Stimulated activated CD4-positive, alpha-beta T cell treated with anti-CD3 and anti-CD28 coated beads, Interleukin-2, amount 100 ng/mL, for 24 hours (primary cell): ENCODE measurements at regions not wholly inside any gene's neighbourhood (a gene's known extent, or its start where the extent isn't known, plus 50 kb on each side); places are given as distances from the start of the nearest gene placed in this dataset.

Experiments used
- DNase-seq, 2 donors: peaks; one replicate each; pipeline ENCODE4 v3.0.0-alpha.2; 2020

DNA sequence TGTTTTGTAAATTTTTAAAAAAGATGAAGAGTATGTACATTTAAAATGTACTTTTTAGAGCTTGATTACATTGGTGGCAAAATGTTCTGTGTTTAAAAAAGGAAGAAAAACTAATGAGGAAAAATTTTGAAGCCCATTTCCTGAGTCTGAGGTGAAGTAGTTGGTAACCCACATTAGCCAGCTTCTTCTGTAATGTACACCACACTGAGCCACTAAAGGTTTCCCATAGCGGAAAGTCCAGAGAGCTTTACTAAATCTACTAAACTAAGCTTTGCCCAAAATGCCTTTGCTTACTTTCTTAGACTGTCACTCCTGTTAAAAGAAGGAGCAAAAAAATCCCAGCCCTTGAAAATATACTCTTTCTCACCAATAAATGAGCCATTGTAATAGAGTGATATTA is 804.8 kb upstream of the ZEB2 start:
- no peak for DNase-seq

DNA sequence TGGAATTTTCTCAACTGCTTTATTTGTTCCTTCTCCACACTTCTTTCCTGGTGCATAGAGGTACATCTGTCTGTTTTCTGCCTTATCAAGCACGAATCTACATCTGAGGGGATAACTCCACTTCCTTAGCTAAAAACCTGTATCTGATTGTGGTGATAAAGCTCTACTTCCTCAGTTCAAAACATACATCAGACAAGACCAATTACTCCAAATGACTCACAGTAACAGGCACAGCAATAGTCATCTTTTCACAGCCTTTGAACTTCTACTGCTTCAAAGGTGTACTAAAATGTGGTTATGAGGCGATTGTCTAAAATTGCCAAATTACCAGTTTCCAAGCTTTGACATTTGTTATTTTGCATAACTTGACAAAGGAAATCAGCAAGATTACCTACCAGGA is 803.6 kb upstream of the ZEB2 start:
- DNase-seq = no peak

DNA sequence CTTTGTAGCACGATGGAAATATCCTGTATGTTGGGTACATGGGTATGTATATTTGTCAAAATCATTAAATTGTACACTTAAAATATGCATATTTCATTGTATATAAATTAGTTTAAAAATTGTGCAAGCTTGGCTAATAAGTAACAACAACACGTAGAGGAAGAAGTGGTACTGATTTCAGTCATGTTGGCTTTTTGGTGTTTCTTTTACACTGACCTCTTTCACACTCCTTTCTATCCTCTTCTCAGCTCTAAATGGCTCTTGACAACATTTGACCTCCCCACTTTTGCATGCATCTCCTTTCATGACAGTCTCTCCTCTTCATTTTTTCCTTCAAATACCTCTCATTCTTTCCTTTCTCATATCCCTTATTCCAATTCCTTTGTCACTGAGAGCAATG is 801.4 kb upstream of the ZEB2 start:
- DNase-seq = no peak

DNA sequence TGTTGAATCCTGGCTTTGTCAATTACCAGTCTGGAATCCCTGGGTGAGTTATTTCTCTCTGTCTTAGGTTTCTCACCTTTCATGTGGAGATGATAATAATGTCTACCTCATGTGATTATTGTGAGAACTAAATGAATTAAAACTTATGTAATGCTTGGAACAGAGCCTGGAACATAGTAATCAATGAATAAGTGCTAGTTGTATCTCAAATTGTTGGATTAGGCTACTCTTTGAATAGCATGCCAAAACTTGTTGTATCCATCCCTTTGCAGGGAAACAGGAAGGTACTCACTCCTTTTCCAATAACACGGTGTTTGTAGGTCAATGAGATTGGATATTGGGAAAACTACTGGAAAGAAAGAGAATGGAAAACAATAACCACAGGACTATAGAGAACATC is 796.6 kb upstream of the ZEB2 start:
- DNase-seq = no peak

DNA sequence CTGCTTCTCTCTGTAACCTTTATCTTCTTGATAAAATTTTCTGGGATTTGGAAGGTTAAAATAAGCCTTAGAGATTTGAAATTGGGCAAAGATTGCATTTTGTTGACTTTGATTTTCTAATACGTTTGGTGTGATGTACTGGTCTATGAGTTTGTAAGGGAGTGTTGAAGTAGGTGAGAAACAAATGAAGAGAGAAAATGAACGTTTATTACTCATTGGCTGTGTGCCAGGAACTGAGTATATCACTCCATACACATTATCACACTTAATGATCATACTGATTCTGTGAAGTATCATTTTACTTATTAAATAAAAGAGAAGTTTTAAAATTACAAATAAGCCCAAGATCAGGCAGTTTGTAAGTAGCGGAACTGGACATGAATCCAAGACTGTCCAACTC is 795.1 kb upstream of the ZEB2 start:
- DNase-seq = no peak

DNA sequence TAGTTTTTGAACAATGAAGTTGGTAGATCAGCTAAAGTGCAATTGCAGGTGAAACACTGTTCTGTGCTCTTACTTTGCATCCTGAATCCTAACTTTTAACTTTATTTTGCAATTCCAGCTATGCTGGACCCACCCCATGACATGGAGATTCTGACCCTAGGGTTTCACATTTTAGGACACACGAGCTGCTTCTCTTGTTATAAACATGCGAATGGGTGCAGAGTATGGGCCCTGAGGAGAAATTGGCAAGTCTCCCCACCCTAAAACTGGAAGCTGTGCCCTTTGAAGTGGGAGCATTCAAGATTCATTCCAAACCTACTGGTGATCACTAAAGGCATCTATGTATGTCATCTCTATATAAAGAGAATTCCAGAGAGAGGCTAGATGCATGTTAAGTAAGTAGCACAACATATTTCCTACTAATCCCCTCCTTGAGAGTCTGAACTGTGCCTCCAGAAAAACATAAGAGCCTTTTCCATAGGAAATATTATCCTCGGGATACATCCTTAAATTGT is 794.3 kb upstream of the ZEB2 start:
- no peak for DNase-seq

DNA sequence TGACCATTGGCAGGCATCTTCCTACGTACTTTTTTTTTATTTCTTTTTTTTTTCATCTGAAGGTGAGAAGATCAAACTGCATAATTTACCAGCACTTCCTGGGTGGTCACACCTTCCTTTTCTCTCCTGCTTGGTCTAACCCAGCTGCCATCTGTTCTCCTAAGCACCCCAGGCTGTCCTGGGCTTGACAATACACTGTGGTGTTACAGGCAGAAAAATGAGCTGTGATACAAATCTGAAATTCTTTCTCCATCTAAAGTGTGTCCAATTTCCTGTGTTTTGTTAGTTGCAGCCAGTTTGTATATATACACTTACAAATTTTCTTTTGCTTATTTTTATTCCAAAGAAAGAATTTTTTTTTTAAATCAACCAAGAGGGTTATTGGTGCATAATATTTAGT is 786.0 kb upstream of the ZEB2 start:
- DNase-seq = no peak

DNA sequence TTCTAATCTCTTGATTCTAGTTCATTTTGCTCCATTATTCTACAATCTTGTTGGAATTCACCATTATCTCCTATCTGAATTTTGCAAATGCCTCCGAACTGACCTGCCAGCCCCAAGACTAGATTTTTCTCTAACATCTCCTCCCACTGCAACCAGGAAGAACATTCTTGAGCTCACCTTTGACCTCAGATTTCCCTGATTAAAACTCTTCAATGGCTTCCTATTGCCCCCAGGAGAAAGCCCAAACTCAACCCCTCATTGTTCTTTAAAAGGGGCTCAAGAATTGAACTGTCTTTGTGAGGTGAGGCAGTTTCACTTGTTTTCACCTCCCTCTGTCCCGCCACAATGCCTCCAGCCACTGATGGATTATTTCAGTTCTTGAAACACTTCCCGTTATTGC is 784.6 kb upstream of the ZEB2 start:
- no peak for DNase-seq

DNA sequence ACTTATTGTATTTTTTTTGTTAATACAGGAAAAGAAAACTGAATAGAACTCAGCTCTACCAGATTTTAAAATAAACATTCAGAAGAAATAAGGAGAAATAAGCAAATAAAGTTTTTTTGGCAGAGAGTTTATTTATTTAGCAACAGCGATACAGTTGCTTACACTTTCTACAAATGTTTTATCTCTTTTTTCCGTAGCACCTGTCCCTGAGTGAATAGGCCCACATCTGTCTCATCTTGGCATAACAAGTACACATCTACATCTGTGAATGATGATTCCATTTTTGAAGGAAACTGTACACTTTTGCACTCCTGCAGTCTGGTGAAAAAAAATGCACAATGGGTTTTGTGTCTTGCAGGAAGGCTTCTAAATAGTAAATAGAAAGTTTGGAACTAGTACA is 783.6 kb upstream of the ZEB2 start:
- DNase-seq = no peak

DNA sequence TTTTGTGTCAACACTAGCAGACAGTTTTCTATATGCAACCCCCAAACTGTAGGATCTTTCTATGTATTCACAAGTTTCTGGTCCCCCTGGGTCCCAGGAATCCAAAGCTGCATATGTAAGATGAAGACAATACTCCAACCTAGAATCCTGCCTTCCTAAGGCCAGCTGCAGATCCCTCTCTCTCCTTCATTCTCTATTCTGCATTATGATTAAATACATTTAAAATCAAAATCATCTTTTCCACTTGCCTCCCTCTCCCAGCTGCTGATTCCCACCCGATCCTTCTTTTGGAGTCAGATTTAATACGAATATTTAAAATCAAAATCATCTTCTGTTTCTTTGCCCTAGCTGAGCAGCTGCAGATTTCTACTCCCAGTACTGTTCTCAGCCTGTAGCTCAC is 783.0 kb upstream of the ZEB2 start:
- DNase-seq = no peak

DNA sequence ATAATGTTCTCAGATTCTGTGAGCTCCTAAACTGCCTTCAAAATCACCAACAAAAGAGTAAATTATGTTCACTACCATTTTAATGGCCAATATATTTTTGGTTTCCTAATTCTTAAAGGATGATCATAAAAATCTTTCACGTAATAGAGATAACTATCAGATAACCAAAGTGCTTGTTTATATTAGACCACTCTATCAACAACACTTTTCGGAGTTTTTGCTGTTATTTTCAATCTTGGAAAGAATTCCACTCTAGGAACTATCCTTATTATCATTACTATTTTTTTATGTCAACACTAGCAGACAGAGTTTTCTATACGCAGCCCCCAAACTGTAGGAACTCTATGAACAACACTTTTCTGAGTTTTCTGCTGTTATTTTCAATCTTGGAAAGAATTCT is 782.5 kb upstream of the ZEB2 start:
- DNase-seq = no peak

DNA sequence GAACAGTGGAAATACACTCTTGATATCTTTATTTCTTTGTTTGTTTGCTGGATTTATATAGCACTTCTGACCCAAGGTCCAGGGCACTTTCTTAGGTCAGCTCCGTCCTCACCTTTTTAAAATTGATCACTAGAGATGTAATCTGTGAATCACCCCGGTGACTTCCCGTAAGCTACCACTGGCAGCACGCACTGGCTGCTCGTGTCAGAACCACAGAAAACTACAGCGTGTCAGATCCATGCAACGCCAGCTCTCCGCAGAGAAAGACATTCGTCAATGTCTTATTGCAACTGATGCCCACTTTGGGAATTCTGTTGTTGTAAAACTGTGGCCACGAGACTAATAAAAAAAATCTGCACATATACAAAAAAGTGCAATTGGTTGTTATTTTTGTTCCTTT is 779.4 kb upstream of the ZEB2 start:
- no peak for DNase-seq

DNA sequence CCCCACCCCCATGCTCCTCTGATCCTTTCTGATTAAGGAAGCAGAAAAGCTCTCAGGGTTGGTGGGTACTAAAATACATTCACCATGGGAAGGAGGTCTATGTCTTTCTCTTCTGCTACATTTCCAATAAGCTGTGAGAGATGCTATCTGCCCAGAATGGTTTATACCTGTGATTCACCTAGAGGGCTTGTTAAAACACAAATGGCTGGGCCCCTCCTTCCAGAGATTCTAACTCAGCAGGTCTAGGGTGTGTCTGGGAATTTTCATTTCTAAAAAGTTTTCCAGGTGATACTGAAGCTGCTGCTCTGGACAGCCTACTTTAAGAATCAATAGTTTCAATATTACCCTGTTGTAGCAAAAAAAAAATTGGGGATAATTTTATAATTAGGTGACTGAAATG is 772.2 kb upstream of the ZEB2 start:
- DNase-seq = no peak

DNA sequence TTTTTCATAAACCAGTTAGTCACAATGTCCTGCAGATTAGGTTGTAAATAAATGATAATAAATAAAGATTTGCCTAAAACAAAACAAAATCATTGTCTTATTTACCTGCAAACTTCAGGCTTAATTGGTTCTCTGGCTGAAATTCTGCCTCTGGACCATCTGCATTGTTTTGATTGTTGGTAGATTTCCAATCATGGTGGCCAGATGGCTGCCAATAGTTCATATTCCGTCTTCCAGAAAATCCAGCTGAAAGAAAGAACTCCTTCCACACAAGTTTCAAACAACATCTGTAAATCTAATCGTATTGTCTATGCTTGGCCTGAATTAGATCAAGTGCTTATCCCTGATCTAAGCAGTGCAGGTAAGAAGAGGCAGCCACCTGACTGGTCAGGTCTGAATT is 771.1 kb upstream of the ZEB2 start:
- DNase-seq = no peak

DNA sequence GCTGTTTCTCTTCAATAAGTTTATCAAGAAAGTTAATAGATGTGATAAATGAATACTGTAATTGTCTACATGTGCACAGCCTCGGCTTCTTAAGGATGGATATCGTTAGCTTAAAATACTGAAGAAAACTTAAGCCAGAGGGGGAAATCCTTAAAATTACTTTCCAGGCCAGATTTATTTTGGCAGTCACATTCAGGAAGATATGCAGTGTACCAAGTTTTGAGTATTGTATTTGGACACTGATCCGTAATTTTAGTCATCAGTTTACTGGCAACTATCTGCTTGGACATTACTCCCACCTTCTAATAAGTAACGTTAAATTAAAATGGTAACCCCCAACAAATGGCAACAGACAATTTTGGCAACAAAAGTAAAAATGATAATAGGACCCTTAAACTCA is 770.0 kb upstream of the ZEB2 start:
- DNase-seq = no peak

DNA sequence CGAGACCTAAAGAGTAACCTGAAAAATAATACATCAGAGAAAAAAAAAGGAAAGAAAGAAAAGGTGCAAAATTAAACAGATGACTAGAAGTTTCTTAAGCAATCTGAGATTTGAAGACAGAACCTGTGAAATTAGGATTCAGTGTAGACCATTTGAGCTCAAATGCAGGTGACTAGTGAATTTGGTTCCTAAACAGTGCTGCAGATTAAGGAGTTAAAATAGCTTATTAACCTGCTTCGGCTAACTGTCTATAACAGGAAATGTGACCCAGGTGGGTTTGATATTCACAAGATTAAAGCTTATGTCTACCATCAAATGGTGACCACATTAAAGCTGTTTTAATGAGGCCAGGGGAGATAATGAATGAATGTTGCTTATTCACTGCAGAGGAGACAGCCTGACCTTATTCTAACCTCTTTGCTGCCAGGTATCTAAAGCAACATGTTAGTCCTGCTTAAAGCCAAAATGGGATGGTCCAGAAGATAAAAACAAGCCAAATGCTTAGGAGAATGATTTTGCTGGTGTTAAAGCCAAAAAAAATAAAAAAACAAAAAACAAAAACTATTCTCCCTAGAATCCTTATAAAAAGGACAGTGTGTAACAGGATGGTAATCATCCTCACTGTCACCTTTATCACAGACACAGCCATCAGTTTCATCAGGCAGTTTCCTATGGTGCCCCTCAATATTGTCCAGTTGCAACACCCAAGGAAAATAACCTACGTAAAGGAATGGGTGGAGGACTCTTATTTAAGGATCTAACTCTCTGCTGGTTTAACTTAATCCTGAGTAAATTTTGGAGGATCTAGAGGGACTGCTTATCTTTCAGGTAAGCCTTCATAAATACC is 769.0 kb upstream of the ZEB2 start:
- DNase-seq = no peak

DNA sequence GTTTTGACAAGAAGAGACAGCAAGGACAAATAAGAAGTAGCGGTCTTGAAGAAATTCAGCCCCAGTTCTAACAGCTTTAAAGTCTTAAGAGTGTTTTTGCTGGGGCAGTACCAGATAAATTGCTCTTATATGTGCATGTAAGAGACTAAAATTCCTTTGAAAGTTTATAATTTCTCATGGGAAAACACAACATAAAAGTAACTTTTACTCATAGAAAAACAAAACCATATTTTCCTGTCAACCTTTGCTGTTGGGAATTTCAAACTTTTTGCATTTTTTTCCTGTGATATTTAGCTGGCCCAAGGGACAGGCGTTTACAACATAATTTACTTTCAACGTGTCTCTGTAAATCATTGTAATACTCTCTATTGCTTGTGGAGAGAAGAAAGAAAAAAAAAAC is 767.8 kb upstream of the ZEB2 start:
- DNase-seq = no peak

DNA sequence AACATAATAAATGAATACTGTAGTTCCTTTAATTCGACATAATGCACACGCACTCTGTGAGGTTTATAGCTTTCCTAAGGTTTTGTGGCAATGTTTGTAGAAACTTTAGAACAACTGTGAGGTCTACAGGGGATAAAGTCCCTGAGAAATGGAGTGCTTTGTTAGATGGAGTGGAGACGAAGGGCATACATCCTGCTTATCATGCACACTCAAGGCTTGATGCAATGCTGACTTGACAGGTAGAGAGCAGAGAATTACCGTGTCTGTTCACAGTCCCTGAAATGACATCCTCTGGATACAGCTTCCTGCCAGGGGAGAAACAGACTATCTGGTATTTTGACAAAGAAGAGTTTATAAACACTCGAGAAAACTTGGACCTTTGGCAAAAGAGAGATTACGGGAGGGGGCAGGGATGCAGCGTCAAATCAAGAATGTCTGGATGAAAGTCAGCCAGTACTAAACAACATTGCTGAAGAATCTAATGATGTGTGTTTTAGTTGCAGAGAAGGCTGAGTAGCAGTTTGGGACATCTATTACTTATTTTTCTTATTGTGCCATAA is 766.9 kb upstream of the ZEB2 start:
- no peak for DNase-seq

DNA sequence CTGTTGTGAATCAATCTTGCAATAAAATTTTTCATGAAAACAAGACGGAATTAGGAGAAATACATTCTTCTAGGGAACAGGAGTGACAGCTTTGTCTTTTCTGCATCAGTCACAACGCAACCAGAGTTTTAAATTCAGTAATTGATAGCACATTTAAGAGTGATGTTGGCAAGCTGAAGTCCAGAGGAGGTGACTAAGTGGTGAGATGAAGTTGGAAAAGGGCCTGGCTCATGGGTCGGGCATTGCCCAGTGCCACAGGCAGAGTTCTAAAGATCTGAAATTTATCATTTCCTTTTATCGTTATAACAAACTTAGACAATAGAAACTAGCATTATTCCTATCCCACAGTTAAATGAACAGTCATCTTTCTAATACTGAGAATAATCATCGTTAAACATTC is 764.6 kb upstream of the ZEB2 start:
- DNase-seq = no peak

DNA sequence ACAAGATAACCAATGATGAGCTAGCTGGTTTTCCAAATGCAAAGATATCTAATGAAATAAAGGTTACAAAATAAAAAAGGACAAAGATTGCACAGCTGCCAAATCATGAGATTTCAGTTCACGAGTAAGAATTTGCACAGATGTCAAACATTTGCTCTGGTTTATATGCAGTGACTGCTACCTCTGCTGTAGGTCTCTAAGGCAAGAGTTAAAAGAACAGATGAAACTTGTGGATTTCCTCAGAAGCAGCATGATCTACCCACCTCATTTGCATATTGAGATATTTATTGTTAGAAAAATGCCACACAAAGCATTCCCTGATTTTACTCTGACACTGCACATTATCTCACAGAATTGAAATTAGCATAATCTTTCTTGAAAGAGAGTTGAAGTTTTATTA is 763.2 kb upstream of the ZEB2 start:
- no peak for DNase-seq

DNA sequence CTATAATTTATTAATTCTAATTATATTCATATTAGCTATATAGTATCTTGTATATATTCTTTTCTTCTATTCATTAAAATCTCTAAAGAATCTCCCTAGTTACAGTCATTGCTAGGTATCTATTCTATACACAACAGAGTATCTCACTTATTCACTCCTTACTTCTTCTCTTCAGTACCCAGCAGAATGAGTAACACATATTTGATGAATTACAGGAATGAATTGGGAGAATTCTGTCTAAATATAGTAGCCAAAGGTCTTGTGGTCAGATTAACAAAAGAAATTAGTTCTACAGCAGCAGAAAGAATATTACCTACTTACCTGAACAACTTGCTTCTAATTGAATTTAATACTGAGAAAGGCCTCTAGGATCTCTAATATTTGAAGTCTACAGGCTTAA is 758.0 kb upstream of the ZEB2 start:
- no peak for DNase-seq

DNA sequence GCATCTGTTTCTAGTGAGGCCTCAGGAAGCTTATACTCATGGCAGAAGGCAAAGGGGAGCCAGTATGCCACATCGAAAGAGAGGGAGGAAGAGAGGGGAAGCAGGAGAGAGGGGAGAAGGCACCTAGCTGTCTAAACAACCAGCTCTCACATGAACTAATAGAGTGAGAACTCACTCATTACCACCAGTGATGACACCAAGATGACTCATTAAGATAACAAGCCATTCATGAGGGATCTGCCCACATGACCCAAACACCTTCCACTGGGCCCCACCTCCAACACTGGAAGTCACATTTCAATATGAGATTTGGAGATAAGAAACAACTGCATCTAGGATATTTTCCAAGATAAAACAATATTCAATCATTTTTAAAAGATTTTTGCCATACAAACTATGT is 753.9 kb upstream of the ZEB2 start:
- DNase-seq = no peak

DNA sequence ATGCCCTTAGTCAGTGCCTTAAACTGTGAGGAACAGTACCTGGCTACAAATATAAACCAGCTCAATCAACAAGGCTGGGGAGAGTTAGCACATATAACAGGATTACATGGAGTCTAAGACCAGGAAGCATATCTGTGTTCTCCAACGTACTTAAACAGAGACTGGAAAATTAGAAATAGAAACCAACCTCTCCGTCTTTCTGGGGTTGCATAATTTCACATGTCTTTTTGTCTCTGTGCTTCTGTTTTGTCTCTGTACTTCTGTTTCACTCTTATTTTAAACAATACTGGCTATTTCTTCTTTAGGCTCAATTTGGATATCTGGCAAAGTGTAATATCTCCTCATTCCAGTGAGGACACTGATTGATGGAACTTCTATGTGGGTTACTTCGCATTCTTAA is 749.0 kb upstream of the ZEB2 start:
- no peak for DNase-seq

DNA sequence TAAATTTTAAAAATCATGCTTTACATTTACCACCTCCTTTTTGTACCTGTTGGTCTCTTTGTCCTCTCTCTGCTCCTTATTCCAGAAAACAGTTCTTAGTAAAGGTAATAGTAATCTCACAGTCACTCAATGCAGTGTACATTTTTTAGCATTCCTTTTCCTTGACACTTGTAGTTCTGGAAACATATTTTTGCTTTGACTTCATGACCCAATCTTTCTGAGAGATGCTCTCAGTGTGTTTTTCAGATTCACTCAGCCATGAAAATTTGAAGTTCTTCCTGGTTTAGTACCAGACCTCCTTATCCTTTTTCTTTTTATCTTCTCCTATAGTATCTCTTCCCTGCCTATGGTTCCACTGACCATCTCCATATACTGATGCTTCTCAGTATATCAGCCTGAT is 747.5 kb upstream of the ZEB2 start:
- DNase-seq = no peak

DNA sequence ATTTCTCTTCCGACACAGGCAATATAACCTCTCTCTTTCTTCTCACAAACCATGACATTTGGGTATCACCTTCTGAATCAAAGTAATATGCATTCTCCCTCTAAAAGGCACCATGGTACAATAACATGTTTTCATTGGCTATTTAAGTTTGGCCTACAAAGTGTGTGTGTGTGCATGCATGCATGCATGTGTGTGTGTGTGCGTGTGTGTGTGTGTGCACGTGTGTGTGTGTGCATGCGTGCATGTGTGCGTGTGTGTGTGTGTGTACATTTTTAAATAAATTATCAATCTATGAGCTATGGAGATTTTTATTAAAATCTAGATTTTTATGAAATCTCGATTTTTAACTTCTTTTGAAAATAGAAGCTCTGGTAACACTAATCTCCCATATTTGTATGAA is 745.3 kb upstream of the ZEB2 start:
- no peak for DNase-seq
